HG03045 (cell line): ENCODE measurements at regions not wholly inside any gene's neighbourhood (a gene's known extent, or its start where the extent isn't known, plus 50 kb on each side); places are given as distances from the start of the nearest gene placed in this dataset.

Experiments
- ATAC-seq: cut with Tn5 transposase; IDR thresholded peaks from one replicate; pipeline ENCODE4 v1.9.1; 2021; ENCODE audit warnings: mild to moderate bottlenecking, moderate library complexity; ENCODE audit not compliant: unreplicated experiment

DNA sequence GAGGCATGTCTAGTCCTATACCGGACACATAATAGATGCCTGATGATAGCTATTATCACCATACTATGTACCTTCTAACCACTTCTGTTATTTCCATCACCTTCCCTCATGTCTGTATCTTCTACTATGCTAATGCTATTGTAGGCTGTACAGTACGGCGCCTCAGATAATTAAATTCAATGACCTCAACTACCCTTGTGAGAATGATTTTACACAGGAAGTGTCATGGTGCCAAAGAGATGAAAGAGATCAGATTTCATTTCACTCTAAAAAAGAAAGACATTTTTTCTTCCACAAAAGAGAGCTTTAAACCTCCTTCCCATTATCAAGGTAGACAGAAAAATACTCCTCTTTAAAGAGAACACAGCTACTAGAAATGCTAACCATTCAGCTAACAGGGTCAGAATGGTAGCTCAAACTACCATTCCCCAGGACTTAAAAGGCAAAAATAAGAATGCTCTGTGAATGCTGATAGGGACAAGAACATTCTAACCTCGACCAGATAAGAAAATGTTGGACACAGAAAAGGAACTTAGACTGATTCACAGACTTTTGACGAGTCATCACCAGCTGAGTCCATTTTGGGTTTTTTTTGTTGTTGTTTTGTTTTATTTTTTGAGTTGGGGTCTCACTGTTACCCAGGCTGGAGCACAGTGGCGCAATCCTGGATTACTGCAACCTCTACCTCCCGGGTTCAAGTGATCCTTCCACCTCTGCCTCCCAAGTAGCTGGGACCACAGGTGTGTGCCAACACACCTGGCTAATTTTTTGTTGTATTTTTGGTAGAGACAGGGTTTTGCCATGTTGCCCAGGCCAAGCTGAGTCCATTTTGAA lies 99.2 kb upstream of the RAPGEF2 start:
- no peak for ATAC-seq

DNA sequence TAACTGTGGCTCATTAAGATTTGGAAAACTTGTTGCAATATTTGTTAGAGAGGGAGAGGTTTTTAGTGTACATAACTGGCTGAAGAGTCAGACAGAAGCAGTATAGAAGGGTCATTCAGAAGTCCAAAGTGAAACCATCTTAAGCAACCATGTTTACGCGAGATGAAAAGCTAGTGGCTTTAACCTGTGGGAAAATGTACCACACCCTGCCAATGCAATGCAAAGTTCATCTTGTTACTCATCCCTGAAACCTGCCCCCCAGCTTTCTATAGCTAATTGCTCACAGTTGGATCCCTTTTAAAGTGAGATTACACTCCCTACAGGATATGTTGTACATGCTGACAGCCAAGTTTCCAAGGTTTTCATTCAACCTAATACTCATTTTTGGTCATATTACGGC lies 96.7 kb upstream of the RAPGEF2 start:
- ATAC-seq, result no peak

DNA sequence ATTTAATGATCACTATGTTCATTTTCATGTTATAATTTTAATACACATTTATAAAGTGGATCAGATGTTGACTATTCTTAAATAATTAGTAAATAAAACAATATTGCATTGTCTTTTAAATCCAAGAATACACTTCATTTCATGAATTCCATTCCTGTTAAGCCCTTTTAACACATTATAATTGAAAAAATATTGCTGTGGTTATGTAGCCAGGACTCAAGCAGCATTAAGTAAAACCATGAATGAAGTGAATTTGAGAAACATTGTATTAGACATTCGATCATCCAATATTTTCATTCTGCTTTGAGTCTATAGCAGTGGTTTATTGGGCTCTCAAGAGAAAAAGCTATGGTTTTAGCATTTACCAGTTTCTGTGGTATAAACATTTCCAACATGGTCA lies 94.2 kb upstream of the RAPGEF2 start:
- ATAC-seq, result no peak

DNA sequence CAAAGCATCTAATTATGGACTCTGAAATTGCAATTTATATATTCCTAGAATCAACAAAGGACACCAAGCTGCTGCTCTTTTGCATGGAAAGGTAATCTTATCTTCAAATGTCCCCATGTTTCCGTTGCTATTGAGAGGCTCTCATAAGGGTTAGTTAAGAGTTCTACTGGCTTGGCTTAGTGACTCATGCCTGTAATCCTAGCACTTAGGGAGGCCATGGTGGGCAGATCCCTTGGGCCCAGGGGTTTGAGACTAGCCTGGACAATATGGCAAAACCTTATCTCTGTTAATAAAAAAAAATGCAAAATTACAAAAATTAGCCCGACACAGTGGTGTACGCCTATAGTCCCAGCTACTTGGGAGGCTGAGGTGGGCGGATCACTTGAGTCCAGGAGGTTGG lies 93.4 kb upstream of the RAPGEF2 start:
- no peak for ATAC-seq

DNA sequence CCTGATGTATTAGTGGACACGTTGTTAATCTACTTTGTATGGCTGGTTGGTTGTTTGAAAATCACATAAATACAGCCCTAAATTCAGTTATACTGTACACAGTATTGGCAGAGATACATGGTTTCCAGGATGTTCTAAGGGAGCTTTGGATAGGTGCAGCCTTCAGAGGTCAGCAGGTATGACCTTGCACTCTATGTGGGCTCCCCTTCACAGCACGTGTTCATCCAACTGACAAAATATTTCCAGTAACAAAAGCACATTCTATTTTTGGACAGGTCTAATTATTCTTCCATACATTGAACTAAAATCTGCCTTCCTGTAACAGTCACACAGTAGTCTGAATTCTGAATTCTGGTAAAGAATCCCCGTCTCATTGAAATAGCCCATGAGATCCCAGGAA lies 92.8 kb upstream of the RAPGEF2 start:
- ATAC-seq, result no peak

DNA sequence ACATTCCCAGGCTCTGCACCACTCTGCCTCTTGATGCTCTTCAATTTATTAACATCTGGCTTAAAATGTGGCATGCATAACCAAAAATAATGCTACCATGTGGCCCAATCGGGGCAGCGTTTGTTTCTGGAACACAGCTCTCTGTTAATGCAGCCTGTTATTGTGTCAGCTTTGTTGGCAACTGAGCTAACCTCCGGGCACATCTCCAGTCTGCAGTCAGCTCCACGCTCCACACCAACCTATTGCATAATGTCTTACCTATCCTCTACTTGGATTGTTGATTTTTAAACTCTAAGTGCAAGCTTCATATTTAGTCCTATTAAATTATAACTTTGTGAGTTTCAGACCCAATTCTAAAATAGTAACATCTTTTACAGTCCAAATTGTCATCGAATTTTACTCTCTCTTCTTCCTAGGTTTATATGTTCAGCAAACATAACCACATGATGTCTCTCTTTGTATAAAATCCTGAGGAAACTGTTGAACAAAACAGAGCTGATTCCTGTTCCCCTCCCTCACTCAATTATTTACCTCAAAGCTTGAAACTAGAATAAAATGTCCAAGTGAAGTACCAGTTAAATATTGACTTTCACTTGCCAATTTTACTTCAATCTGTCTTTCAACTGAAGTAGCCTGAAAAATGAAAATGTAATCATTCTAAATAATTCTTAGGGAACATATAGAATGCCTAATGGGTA lies 92.2 kb upstream of the RAPGEF2 start:
- no peak for ATAC-seq

DNA sequence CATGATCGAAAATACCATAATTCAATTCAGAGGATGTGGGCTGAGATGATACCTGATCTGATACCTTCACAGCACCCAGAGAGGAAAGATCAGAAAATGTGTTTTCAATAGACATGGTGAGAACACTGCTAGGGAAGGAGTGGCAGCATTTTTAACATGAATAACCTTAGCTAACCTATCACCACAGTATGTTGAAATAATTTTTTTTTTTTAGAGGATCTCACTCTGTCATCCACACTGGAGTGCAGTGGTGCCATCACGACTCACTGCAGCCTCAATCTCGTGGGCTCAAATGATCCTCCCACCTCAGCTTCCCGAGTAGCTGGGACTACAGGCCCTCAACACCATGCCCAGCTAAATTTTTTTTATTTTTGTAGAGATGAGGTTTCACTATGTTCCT lies 90.5 kb upstream of the RAPGEF2 start:
- ATAC-seq, result no peak

DNA sequence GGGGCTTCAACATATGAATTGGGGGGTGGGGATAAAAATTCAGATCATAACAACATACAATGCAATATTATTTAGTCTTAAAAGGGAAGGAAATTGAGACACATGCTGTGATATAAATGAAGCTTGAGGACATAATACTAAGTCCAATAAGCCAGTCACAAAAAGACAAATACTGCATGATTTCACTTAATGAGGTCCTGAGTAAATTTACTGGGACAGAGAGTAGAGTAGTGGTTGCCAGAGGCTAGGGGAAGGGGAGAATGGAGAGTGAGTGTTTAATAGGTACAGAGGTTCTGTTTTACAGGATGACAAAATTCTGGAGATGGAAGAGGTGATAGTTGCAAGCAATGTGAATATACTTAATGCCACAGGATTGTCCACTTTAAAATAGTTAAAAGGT lies 89.2 kb upstream of the RAPGEF2 start:
- no peak for ATAC-seq

DNA sequence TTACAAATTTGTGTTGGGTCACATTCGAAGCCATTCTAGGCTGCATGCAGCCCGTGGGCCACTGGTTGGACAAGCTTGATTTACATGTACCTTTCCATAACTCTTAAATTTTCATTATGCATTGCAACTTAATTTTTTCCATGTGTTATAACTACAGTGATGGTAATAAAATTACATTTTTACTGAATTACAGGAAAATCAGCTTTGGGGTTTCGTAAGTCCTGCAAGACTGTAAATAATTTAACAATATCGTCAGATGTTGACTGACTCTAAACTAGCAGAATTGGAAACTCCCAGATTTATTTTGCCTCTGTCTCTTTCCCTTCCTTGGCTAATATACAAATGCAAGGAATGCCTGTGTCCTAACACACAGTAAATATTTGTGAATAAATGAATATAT lies 88.0 kb upstream of the RAPGEF2 start:
- no peak for ATAC-seq

DNA sequence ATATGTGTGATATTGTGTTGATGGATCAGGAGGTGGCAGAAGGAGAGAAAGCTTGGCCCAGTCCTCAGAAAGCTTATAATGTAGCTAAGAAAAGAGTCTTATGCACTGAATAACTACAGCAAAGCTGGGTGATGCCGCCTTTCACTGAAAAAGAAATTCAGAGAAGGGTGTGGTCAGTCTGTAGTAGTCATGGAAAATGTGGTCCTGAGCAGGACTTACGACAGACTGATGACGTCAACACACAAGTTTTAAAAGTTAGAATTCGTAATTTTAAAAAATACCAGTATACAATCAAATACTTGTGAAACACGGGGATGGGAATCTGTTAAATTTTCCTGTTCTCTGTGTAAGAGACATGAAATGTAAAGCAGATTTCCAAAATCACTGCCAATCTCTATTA lies 87.0 kb upstream of the RAPGEF2 start:
- ATAC-seq, result no peak

DNA sequence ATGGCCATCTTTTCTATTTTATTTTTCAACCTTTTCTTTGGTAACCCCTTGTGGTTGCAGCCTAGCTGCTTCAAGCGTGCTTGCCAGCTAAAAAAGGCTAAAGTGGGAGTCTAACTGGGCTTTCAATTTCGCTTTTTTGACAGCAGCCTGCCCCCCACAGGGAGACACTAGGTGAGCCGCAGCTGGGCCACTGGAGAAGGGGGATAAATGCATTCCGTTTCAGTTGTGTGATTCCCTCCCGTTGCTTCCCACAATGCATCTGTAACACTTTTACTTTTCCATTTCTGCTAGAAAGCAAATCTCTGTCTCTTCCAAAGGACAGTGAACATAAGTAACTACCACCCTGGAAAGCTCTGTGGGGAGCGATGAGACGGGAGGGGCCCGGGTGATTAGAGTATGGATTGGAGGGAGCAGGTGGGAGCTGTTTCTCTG lies 86.3 kb upstream of the RAPGEF2 start:
- ATAC-seq, result peak; percentile 54

DNA sequence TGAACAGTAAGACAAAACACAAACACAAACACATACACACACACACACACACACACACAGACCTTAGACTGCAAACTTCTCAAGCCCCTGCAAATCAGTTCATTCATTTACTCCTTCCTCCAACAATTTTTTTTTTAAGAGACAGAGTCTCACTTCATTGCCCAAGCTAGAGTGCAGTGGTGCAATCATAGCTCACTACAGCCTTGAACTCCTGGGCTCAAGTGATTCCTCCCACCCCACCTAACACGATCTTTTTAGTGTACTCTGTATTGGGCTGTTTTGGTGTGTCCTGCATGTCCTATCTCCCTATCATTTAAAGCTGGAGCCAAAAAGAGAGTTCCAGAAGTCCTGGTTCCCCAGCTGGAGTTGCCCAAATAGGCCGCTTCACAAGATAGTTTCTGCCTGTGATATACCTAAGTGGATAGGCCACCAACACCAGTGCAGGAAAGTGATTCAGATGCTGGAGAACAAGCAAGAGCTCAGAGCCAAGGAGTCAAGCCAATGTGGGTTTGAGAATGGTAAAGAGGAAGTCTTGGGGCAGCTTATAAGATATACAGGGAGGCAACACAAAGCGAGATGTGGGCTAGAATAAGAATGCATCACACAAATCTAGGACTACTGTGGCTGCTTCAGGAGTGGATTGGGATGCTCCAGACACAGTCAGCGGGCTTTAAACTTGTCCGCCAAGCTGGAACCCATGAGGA lies 85.4 kb upstream of the RAPGEF2 start:
- peak; percentile 26 for ATAC-seq

DNA sequence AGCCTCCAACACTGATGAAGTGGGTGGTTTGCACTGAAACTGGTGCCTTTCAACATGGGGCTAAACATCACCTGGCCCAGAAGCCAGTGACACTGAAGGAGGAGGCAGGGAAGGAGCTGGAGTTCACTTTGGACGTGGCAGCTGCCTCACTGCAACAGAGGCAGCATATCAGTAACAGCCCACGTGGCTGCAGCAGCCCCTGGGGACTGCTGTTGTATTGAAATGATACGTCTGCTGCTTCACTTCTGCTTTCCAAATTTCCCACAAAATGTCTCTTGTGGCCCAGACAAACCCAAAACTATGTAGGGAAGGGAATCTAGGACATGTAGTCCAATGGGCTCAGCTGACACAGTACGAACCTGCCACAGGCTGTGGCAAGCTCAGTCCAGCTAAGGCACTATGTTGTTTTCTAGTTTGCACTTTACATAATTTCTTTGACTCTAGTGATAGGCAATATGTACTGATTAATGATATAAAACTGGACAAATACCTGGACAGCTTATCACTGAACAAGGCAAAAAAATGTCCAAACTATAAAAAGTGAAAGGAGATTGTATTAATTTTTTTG lies 84.7 kb upstream of the RAPGEF2 start:
- peak; percentile 92 for ATAC-seq

DNA sequence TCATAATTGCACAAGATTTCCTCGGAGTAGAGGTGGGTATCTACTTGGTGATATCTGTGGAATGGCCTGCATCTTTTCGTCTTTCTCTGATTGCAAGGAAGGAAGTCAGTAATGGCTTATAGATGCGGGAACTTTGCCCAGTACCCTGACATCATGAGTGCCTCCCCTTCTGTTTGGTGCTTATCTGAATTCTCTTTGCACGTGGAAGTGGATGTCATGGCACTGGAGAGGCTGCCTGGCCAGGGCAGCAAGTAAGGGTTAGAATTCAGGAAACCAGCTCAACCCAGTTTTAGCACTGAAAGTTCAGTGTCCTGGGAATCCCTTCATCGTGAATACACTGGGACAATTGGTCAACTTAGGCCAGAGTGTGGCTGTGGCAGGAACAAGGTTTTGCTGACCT lies 83.5 kb upstream of the RAPGEF2 start:
- no peak for ATAC-seq

DNA sequence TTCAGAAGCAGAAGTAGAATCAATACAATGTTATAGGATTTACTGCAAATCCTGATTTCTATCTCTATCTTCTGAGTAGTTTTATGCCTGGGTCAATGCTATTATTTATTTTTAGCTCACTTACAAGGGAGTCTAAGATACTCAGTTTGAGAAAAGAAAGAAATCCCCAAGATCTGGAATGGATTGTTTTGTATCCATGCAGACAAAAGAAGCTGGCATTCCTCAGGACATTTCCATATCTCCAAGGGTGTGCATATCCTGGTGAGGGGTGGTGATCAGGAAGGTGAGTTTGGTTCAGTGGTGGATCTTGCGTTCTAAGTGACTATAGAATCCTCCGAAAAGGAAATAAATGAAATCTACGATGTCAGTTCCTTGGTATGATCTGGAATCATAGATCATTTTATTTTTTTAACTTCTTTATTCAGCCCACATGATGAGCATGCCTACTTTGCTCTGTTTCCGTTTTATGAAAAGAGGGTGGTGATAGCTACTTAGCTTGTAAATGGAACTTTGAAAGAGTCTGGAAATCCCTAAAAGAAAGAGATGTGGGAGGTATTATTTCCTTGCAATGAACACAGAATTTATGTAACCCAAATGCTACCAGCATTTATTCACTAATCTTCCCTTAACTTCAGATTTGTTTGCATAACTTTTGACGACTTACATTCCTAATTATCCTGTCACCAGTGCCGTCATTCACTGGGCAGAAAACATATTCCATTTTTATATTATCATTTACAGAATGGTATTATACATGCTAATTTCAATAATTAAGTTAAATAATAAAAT lies 81.1 kb upstream of the RAPGEF2 start:
- no peak for ATAC-seq

DNA sequence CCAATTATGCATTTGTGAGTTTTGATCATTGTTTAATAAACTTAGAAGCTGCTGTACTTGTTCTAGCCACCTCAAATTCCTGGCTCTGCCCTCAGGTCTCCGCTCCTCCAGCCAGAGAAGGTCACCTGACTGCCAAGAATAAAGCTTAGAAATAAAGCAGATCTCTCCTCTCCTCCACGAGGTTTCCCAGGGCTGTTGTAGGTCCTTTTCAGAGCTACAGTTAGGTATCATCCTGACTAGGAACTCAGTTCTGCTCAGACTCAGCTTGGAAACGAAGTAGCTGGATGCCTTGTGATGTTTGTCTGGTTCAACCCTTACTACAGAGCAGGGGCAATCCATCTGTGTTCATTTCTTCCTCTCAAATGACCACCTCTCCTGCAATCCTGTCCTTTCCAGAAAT lies 79.1 kb upstream of the RAPGEF2 start:
- ATAC-seq, result no peak

DNA sequence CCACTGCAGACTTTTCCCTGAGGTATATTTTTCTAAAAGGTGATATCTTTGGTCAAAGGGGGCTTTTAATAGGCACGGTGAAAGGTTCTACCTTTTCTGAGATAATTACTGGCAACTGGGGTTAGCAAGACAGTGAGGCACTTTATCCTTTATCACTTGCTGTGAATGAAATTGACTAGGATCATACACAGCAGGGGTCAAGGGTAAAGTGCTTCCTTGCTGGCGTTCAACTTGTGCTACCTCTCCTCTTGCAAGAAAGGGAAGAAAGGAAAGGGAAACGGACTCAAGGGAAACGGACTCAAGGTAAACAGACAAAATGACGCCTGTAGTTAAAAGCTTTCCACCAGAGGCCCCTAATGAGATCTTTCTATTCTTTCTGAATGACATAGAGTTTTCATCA lies 78.6 kb upstream of the RAPGEF2 start:
- no peak for ATAC-seq

DNA sequence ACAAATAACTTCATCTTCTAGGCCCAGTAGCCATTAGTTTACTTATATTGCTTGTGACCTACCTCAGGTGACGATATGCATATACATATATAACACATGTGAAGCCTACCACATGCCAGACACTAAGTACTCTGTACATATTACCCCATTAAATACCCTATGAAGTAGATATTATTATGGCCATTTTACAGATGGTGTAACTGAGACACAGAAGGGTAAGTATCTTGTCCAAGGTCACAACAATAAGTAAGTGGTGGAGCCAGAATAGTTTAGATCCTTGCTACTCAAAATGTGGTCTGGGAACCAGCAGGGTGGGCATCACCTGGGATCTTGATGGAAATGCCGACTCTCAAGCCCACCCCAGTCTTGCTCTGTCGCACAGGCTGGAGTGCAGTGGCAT lies 78.1 kb upstream of the RAPGEF2 start:
- ATAC-seq, result no peak

DNA sequence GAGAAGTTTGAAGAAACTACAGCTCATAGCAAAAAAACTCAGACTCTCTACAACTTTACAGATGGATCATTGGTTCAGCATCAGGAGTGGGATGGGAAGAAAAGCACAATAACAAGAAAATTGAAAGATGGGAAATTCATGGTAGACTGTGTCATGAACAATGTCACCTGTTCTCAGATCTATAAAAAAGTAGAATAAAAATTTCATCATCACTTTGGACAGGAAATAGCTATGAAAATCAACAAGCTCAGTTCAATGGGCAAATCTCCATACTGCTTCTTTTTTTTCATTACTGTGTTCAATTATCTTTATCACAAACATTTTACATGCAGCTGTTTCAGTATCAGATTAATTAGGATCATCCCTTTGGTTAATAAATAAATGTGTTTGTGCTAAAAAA lies 76.5 kb upstream of the RAPGEF2 start:
- no peak for ATAC-seq

DNA sequence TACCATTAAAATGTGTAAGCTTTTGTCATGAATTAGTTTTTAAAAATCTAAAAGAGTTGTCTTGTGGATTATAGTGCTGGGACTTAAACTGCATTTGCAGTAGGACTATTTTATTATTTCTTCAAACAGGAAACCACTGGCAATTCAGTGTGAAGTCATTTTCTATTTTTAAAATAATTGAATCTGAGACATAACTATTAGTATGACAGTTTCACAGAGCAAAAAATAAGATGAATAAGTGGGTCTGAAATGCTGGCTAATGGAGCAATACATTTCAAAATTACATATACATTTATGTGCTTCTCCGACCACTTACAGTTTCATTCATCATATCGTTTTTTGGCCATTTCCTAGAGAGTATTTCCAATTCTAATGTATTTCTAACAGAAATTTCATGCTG lies 75.3 kb upstream of the RAPGEF2 start:
- ATAC-seq, result no peak

DNA sequence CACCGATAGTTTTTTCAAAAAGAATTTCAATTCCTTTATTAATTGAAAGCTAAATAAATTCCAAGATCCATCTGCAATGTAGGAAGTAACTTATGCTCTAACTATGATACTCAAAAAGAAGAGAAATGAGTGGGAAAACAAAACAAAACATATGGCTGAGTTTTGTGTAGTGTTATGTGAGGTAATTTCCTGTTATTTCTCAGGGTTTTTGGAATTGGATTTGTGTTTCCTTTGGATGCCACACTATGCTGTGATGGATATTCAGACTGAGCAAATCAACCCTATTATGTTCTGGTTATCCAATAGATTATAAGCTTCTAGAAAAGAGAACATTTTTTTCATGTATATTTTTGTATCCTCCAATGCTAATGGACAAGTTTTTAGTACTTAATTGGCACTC lies 73.4 kb upstream of the RAPGEF2 start:
- ATAC-seq, result no peak
